KBM-7 (cell line): ENCODE measurements at regions not wholly inside any gene's neighbourhood (a gene's known extent, or its start where the extent isn't known, plus 50 kb on each side); places are given as distances from the start of the nearest gene placed in this dataset.
"Not testable (repeated sequence)": the region's sequence is repeated elsewhere in the genome, so short reads cannot be mapped to it uniquely, and the experiment has no call there.

Experiments used
- DNase-seq: peaks from one replicate; pipeline ENCODE4 v3.0.0-alpha.2; 2015
- in situ Hi-C: fragments of 300-500 bp; cut with MboI; formaldehyde crosslinking; loops from 2 replicates; pipeline ENCODE4 v1.14.3; 2020; ENCODE audit warnings: low sequenced_read_pairs, low pct_unique_long_range_greater_than_20kb, mixed read lengths

GRCh38 chr1:219741011-219741970, 128.4 kb upstream of the ZC3H11B start:
- DNase-seq = no peak
- in situ Hi-C loops = no loop called here

GRCh38 chr1:219733511-219734174, 120.7 kb upstream of the ZC3H11B start:
- DNase-seq = no peak
- in situ Hi-C loops = no loop called here

- in situ Hi-C loops = no loop called here
- DNase-seq = no peak
Measured at GRCh38 chr1:219732814-219733491, 120.0 kb upstream of the ZC3H11B start.

GRCh38 chr1:219731771-219732170, 118.9 kb upstream of the ZC3H11B start:
- in situ Hi-C loops = no loop called here
- no peak for DNase-seq

- no peak for DNase-seq
- in situ Hi-C loops = no loop called here
Measured at GRCh38 chr1:219726480-219727272, 113.8 kb upstream of the ZC3H11B start.

GRCh38 chr1:219724440-219724839, 111.5 kb upstream of the ZC3H11B start:
- DNase-seq = no peak
- in situ Hi-C loops = no loop called here

GRCh38 chr1:219717536-219717935, 104.6 kb upstream of the ZC3H11B start:
- in situ Hi-C loops = no loop called here

GRCh38 chr1:219716611-219717114, 103.8 kb upstream of the ZC3H11B start:
- in situ Hi-C loops = no loop called here
- no peak for DNase-seq

More at GRCh38 chr1:219717536-219717935, 104.6 kb upstream of the ZC3H11B start:
- DNase-seq = no peak

GRCh38 chr1:219713981-219714381, 101.1 kb upstream of the ZC3H11B start:
- no peak for DNase-seq
- in situ Hi-C loops = no loop called here

GRCh38 chr1:219712506-219712905, 99.6 kb upstream of the ZC3H11B start:
- no peak for DNase-seq
- in situ Hi-C loops = no loop called here

GRCh38 chr1:219710529-219711194, 97.8 kb upstream of the ZC3H11B start:
- DNase-seq = no peak
- in situ Hi-C loops = no loop called here

GRCh38 chr1:219708919-219709543, 96.1 kb upstream of the ZC3H11B start:
- in situ Hi-C loops = no loop called here
- no peak for DNase-seq

GRCh38 chr1:219707885-219708284, 95.0 kb upstream of the ZC3H11B start:
- in situ Hi-C loops, DNase-seq: not testable (repeated sequence)

- in situ Hi-C loops, DNase-seq: not testable (repeated sequence)
Measured at GRCh38 chr1:219704331-219704730, 91.4 kb upstream of the ZC3H11B start.

GRCh38 chr1:219703368-219703639, 90.4 kb upstream of the ZC3H11B start:
- DNase-seq = no peak
- in situ Hi-C loops = no loop called here

GRCh38 chr1:219701476-219701875, 88.6 kb upstream of the ZC3H11B start:
- DNase-seq = no peak
- in situ Hi-C loops = no loop called here

- DNase-seq = no peak
- in situ Hi-C loops = no loop called here
Measured at GRCh38 chr1:219699870-219700269, 87.0 kb upstream of the ZC3H11B start.

- in situ Hi-C loops = no loop called here
- DNase-seq = no peak
Measured at GRCh38 chr1:219697682-219698081, 84.8 kb upstream of the ZC3H11B start.
